HEK293 (cell line): ENCODE measurements at regions not wholly inside any gene's neighbourhood (a gene's known extent, or its start where the extent isn't known, plus 50 kb on each side); places are given as distances from the start of the nearest gene placed in this dataset.

Source experiments
- CTCF ChIA-PET: fragments of 350-600 bp; formaldehyde crosslinking; extraction: SDS; loops from one replicate; lab custom pipeline; 2021; ENCODE audit warnings: antibody characterized with exemption; lab: Yijun Ruan, JAX
- POLR2A ChIA-PET: fragments of 300-600 bp; formaldehyde crosslinking; extraction: SDS; loops from one replicate; lab custom pipeline; 2020; ENCODE audit warnings: antibody characterized with exemption, inconsistent platforms; lab: Yijun Ruan, JAX
- H3K27ac ChIP-seq: fragments of 200-500 bp; sonication (Bioruptor generic); 2 replicates; pipeline ENCODE4 v1.5.1; 2014; ENCODE audit warnings: low read depth, low read length, control low read depth, inconsistent platforms; ENCODE audit errors: extremely low read depth
- H3K36me3 ChIP-seq, 2 experiments: fragments of 200-500 bp in 1 of 2; sonication (Bioruptor generic) in 1 of 2; 1 replicate in 1 of 2; 2 replicates in 1 of 2; pipeline ENCODE4 v1.5.1; 2014 to 2017; ENCODE audit warnings: inconsistent platforms in 2 of 2, low read length in 2 of 2; ENCODE audit not compliant: control insufficient read depth in 2 of 2, insufficient read depth in 1 of 2
- H3K4me1 ChIP-seq: fragments of 200-500 bp; sonication (Bioruptor generic); 2 replicates; pipeline ENCODE4 v1.5.1; 2014; ENCODE audit warnings: mild to moderate bottlenecking, low read length, inconsistent platforms; ENCODE audit not compliant: control insufficient read depth, insufficient read depth
- H3K4me3 ChIP-seq: 2 replicates; pipeline ENCODE4 v1.5.1; 2011; ENCODE audit warnings: low read depth, mild to moderate bottlenecking, control low read depth, low read length, moderate library complexity
- H3K9me3 ChIP-seq: fragments of 200-500 bp; sonication (Bioruptor generic); 2 replicates; pipeline ENCODE4 v1.5.1; 2014; ENCODE audit warnings: low read depth, low read length, inconsistent platforms; ENCODE audit not compliant: control insufficient read depth, insufficient read depth
- ATF2 ChIP-seq: fragments of 450-650 bp; formaldehyde crosslinking; IDR thresholded peaks from 2 replicates; pipeline ENCODE4 v1.5.1; 2016; ENCODE audit warnings: missing biosample characterization, missing genetic modification characterization, low read depth
- INSM2 ChIP-seq: fragments of 450-650 bp; formaldehyde crosslinking; IDR thresholded peaks from 2 replicates; pipeline ENCODE4 v1.5.1; 2016; ENCODE audit warnings: missing biosample characterization, missing genetic modification characterization
- KLF1 ChIP-seq: fragments of 450-650 bp; formaldehyde crosslinking; IDR thresholded peaks from 2 replicates; pipeline ENCODE4 v1.5.1; 2016; ENCODE audit warnings: missing biosample characterization, missing genetic modification characterization
- KLF10 ChIP-seq: fragments of 450-650 bp; IDR thresholded peaks from 2 replicates; pipeline ENCODE4 v1.5.1; 2018; ENCODE audit warnings: missing biosample characterization, mild to moderate bottlenecking, missing genetic modification characterization
- OSR2 ChIP-seq: fragments of 450-650 bp; formaldehyde crosslinking; IDR thresholded peaks from 2 replicates; pipeline ENCODE4 v1.5.1; 2016; ENCODE audit warnings: missing biosample characterization, missing genetic modification characterization
- SETDB1 ChIP-seq: IDR thresholded peaks from one replicate; pipeline ENCODE4 v1.6.1; 2017; ENCODE audit warnings: mild to moderate bottlenecking, low read length, moderate library complexity, mixed read lengths; ENCODE audit not compliant: insufficient read length
- SP7 ChIP-seq: fragments of 450-650 bp; formaldehyde crosslinking; IDR thresholded peaks from 2 replicates; pipeline ENCODE4 v1.5.1; 2016; ENCODE audit warnings: missing biosample characterization, missing genetic modification characterization
- TCF7L2 ChIP-seq: IDR thresholded peaks from 2 replicates; pipeline ENCODE4 v1.6.1; 2011; ENCODE audit warnings: low read depth, mild to moderate bottlenecking, inconsistent platforms, low read length, moderate library complexity, borderline replicate concordance
- ZNF112 ChIP-seq: fragments of 450-650 bp; formaldehyde crosslinking; IDR thresholded peaks from 2 replicates; pipeline ENCODE4 v1.5.0; 2017; ENCODE audit warnings: missing biosample characterization, missing genetic modification characterization
- ZNF121 ChIP-seq: fragments of 450-650 bp; formaldehyde crosslinking; IDR thresholded peaks from 2 replicates; pipeline ENCODE4 v1.5.1; 2016; ENCODE audit warnings: missing biosample characterization, missing genetic modification characterization
- ZNF221 ChIP-seq: fragments of 450-650 bp; formaldehyde crosslinking; IDR thresholded peaks from 2 replicates; pipeline ENCODE4 v1.5.1; 2017; ENCODE audit warnings: missing biosample characterization, missing genetic modification characterization, borderline replicate concordance
- ZNF280D ChIP-seq: fragments of 450-650 bp; formaldehyde crosslinking; IDR thresholded peaks from 2 replicates; pipeline ENCODE4 v1.5.1; 2016; ENCODE audit warnings: missing biosample characterization, missing genetic modification characterization
- ZNF510 ChIP-seq: fragments of 450-650 bp; formaldehyde crosslinking; IDR thresholded peaks from 2 replicates; pipeline ENCODE4 v1.5.1; 2018; ENCODE audit warnings: mild to moderate bottlenecking, missing genetic modification characterization, missing biosample characterization; ENCODE audit not compliant: insufficient replicate concordance
- ZNF518A ChIP-seq: fragments of 450-650 bp; formaldehyde crosslinking; conservative IDR thresholded peaks from 2 replicates; pipeline ENCODE4 v1.5.1; 2016; ENCODE audit warnings: low read depth, missing biosample characterization, missing genetic modification characterization
- ZNF626 ChIP-seq: fragments of 450-650 bp; sonication (Bioruptor Pico); formaldehyde crosslinking; IDR thresholded peaks from 2 replicates; pipeline ENCODE4 v1.5.1; 2018; ENCODE audit warnings: missing biosample characterization, missing genetic modification characterization, inconsistent platforms
- ZNF639 ChIP-seq: fragments of 450-650 bp; formaldehyde crosslinking; IDR thresholded peaks from 2 replicates; pipeline ENCODE4 v1.5.1; 2016; ENCODE audit warnings: missing biosample characterization, missing genetic modification characterization
- ZNF701 ChIP-seq: fragments of 450-650 bp; formaldehyde crosslinking; IDR thresholded peaks from 2 replicates; pipeline ENCODE4 v1.5.1; 2016; ENCODE audit warnings: missing biosample characterization, missing genetic modification characterization
- ZSCAN23 ChIP-seq: fragments of 450-650 bp; formaldehyde crosslinking; IDR thresholded peaks from 2 replicates; pipeline ENCODE4 v1.5.1; 2016; ENCODE audit warnings: missing biosample characterization, missing genetic modification characterization

GRCh38 chr6:40743690-40744446, 156.7 kb upstream of the LRFN2 start:
- ChIA-PET CTCF (no interaction called here), POLR2A (no interaction called here)
- H3K36me3 ChIP-seq: no peaks in the 10 kb centered on the region
- H3K9me3 ChIP-seq: no peaks in the 10 kb centered on the region
- H3K4me3 ChIP-seq: no peak overlapping the region
- H3K4me1 ChIP-seq: no peaks in the 10 kb centered on the region
- TF ChIP-seq ZNF280D (tag by site-specific recombination) (no peak), INSM2 (tag by site-specific recombination) (no peak), ATF2 (tag by site-specific recombination) (no peak), ZNF112 (tag by site-specific recombination) (no peak)
- H3K27ac ChIP-seq: no peak overlapping the region

GRCh38 chr6:40743226-40743625, 156.1 kb upstream of the LRFN2 start:
- Histone ChIP-seq H3K36me3 (no peaks in the 10 kb centered on the region), H3K4me1 (no peaks in the 10 kb centered on the region), H3K27ac (no peak overlapping the region), H3K4me3 (no peak overlapping the region), H3K9me3 (no peaks in the 10 kb centered on the region)
- ChIA-PET POLR2A (no interaction called here), CTCF (no interaction called here)
- no peak for TF ChIP-seq TCF7L2
- no peak for TF ChIP-seq ZNF518A (tag by site-specific recombination)
- TF ChIP-seq ZNF510 (tag by site-specific recombination): no peak
- no peak for TF ChIP-seq ZSCAN23 (tag by site-specific recombination)
- TF ChIP-seq ZNF701 (tag by site-specific recombination): no peak
- no peak for TF ChIP-seq SETDB1
- TF ChIP-seq OSR2 (tag by site-specific recombination): no peak
- TF ChIP-seq ZNF639: no peak
- no peak for TF ChIP-seq KLF10 (tag by site-specific recombination)
- TF ChIP-seq KLF1 (tag by site-specific recombination): no peak
- TF ChIP-seq ATF2 (tag by site-specific recombination): no peak
- no peak for TF ChIP-seq ZNF221 (tag by site-specific recombination)
- TF ChIP-seq ZNF121 (tag by site-specific recombination): no peak
- TF ChIP-seq SP7: no peak
- no peak for TF ChIP-seq ZNF626
